ENCODE measurements at regions not wholly inside any gene's neighbourhood (a gene's known extent, or its start where the extent isn't known, plus 50 kb on each side); places are given as distances from the start of the nearest gene placed in this dataset.

- H2BK15ac ChIP-seq (ENCODE audit: low read depth, poor library complexity, severe bottlenecking) = no peak overlapping the region
- no peak overlapping the region for H3K4ac ChIP-seq (ENCODE audit: low read depth in 1 of 2, low read length in 2 of 2)
- no peaks in the 10 kb centered on the region for H3K36me3 ChIP-seq (ENCODE audit: control insufficient read depth in 1 of 2, insufficient read depth in 2 of 2, low read depth in 1 of 2, low read length in 2 of 2)
- no peaks in the 10 kb centered on the region for H3K9me3 ChIP-seq (ENCODE audit: control insufficient read depth, low read length)
- H2AFZ ChIP-seq (ENCODE audit: low read depth, low read length) = no peak overlapping the region
- no peak overlapping the region for H2BK120ac ChIP-seq (ENCODE audit: low read depth, low read length)
- H3K4me3 ChIP-seq (ENCODE audit: insufficient read depth in 1 of 2, low read depth in 1 of 2, low read length in 2 of 2) = no peak overlapping the region
- 81% methylated on average over 18 of the region's 18 CpGs for WGBS
- H3K14ac ChIP-seq (ENCODE audit: low read length in 2 of 2) = no peak overlapping the region
- DNase-seq = no peak
- no peak overlapping the region for H3K27ac ChIP-seq (ENCODE audit: low read length, poor library complexity, severe bottlenecking)
- no peak overlapping the region for H2AK5ac ChIP-seq (ENCODE audit: low read length, severe bottlenecking)
- no peaks in the 10 kb centered on the region for H3K79me1 ChIP-seq (replicated peaks; ENCODE audit: low read length, poor library complexity, severe bottlenecking)
- no peak overlapping the region for H3K9ac ChIP-seq (ENCODE audit: low read length)
- no peak overlapping the region for H3K23ac ChIP-seq (ENCODE audit: low read length in 2 of 2)
- no peak overlapping the region for H4K91ac ChIP-seq (ENCODE audit: low read length)
- no peak overlapping the region for H2BK12ac ChIP-seq (ENCODE audit: low read length in 2 of 2)
- H3K18ac ChIP-seq (ENCODE audit: low read depth in 1 of 2, low read length in 2 of 2) = no peak overlapping the region
- H4K8ac ChIP-seq (ENCODE audit: low read length) = no peak overlapping the region
- H3K4me2 ChIP-seq (ENCODE audit: low read length, poor library complexity, severe bottlenecking) = no peak overlapping the region
- no peak overlapping the region for H2BK5ac ChIP-seq (ENCODE audit: low read depth, low read length, poor library complexity, severe bottlenecking)
- peaks cover 0 to 14% of the 10 kb centered on the region in 2 experiments for H3K27me3 ChIP-seq (ENCODE audit: control insufficient read depth in 1 of 2, insufficient read depth in 1 of 2, low read length in 2 of 2)
- no peaks in the 10 kb centered on the region for H3K4me1 ChIP-seq (ENCODE audit: control insufficient read depth, insufficient read depth, low read depth, low read length)
Measured at GRCh38 chr9:135022191-135022870, 65.1 kb upstream of the OLFM1 start.

GRCh38 chr9:135023088-135023785, 64.2 kb upstream of the OLFM1 start:
- Histone ChIP-seq H3K4ac (ENCODE audit: low read depth in 1 of 2, low read length in 2 of 2) (no peak overlapping the region), H3K4me2 (ENCODE audit: low read length, poor library complexity, severe bottlenecking) (no peak overlapping the region), H3K79me1 (replicated peaks; ENCODE audit: low read length, poor library complexity, severe bottlenecking) (no peaks in the 10 kb centered on the region), H2BK12ac (ENCODE audit: low read length in 2 of 2) (no peak overlapping the region), H4K91ac (ENCODE audit: low read length) (no peak overlapping the region), H2BK15ac (ENCODE audit: low read depth, poor library complexity, severe bottlenecking) (no peak overlapping the region), H3K27ac (ENCODE audit: low read length, poor library complexity, severe bottlenecking) (no peak overlapping the region), H2BK5ac (ENCODE audit: low read depth, low read length, poor library complexity, severe bottlenecking) (no peak overlapping the region), H4K8ac (ENCODE audit: low read length) (no peak overlapping the region), H3K23ac (ENCODE audit: low read length in 2 of 2) (no peak overlapping the region), H3K9me3 (ENCODE audit: control insufficient read depth, low read length) (no peaks in the 10 kb centered on the region), H3K14ac (ENCODE audit: low read length in 2 of 2) (no peak overlapping the region), H3K9ac (ENCODE audit: low read length) (no peak overlapping the region), H3K4me1 (ENCODE audit: control insufficient read depth, insufficient read depth, low read depth, low read length) (no peaks in the 10 kb centered on the region), H2AK5ac (ENCODE audit: low read length, severe bottlenecking) (no peak overlapping the region), H2AFZ (ENCODE audit: low read depth, low read length) (no peak overlapping the region), H3K27me3 (ENCODE audit: control insufficient read depth in 1 of 2, insufficient read depth in 1 of 2, low read length in 2 of 2) (peaks cover 0 to 14% of the 10 kb centered on the region in 2 experiments), H2BK120ac (ENCODE audit: low read depth, low read length) (no peak overlapping the region), H3K18ac (ENCODE audit: low read depth in 1 of 2, low read length in 2 of 2) (no peak overlapping the region), H3K4me3 (ENCODE audit: insufficient read depth in 1 of 2, low read depth in 1 of 2, low read length in 2 of 2) (no peak overlapping the region), H3K36me3 (ENCODE audit: control insufficient read depth in 1 of 2, insufficient read depth in 2 of 2, low read depth in 1 of 2, low read length in 2 of 2) (no peaks in the 10 kb centered on the region)
- 64% methylated on average over 8 of the region's 9 CpGs for WGBS
- DNase-seq = no peak

GRCh38 chr9:135023786-135024405, 63.6 kb upstream of the OLFM1 start:
- Histone ChIP-seq H2BK120ac (ENCODE audit: low read depth, low read length) (no peak overlapping the region), H3K9ac (ENCODE audit: low read length) (no peak overlapping the region), H3K23ac (ENCODE audit: low read length in 2 of 2) (no peak overlapping the region), H3K27ac (ENCODE audit: low read length, poor library complexity, severe bottlenecking) (no peak overlapping the region), H3K4me2 (ENCODE audit: low read length, poor library complexity, severe bottlenecking) (no peak overlapping the region), H2BK15ac (ENCODE audit: low read depth, poor library complexity, severe bottlenecking) (no peak overlapping the region), H2BK12ac (ENCODE audit: low read length in 2 of 2) (no peak overlapping the region), H3K4ac (ENCODE audit: low read depth in 1 of 2, low read length in 2 of 2) (no peak overlapping the region), H2AFZ (ENCODE audit: low read depth, low read length) (no peak overlapping the region), H2AK5ac (ENCODE audit: low read length, severe bottlenecking) (no peak overlapping the region), H3K18ac (ENCODE audit: low read depth in 1 of 2, low read length in 2 of 2) (no peak overlapping the region), H3K9me3 (ENCODE audit: control insufficient read depth, low read length) (no peaks in the 10 kb centered on the region), H4K91ac (ENCODE audit: low read length) (no peak overlapping the region), H4K8ac (ENCODE audit: low read length) (no peak overlapping the region), H2BK5ac (ENCODE audit: low read depth, low read length, poor library complexity, severe bottlenecking) (no peak overlapping the region), H3K27me3 (ENCODE audit: control insufficient read depth in 1 of 2, insufficient read depth in 1 of 2, low read length in 2 of 2) (peaks cover 0 to 14% of the 10 kb centered on the region in 2 experiments), H3K79me1 (replicated peaks; ENCODE audit: low read length, poor library complexity, severe bottlenecking) (no peaks in the 10 kb centered on the region), H3K36me3 (ENCODE audit: control insufficient read depth in 1 of 2, insufficient read depth in 2 of 2, low read depth in 1 of 2, low read length in 2 of 2) (no peaks in the 10 kb centered on the region), H3K4me3 (ENCODE audit: insufficient read depth in 1 of 2, low read depth in 1 of 2, low read length in 2 of 2) (no peak overlapping the region), H3K14ac (ENCODE audit: low read length in 2 of 2) (no peak overlapping the region), H3K4me1 (ENCODE audit: control insufficient read depth, insufficient read depth, low read depth, low read length) (no peaks in the 10 kb centered on the region)
- no peak for DNase-seq
- WGBS = 73% methylated on average over 15 of the region's 15 CpGs

- H2BK5ac ChIP-seq (ENCODE audit: low read depth, low read length, poor library complexity, severe bottlenecking) = no peak overlapping the region
- no peak overlapping the region for H3K4me3 ChIP-seq (ENCODE audit: insufficient read depth in 1 of 2, low read depth in 1 of 2, low read length in 2 of 2)
- DNase-seq = no peak
- no peak overlapping the region for H3K9ac ChIP-seq (ENCODE audit: low read length)
- no peak overlapping the region for H4K8ac ChIP-seq (ENCODE audit: low read length)
- H4K91ac ChIP-seq (ENCODE audit: low read length) = no peak overlapping the region
- no peak overlapping the region for H3K23ac ChIP-seq (ENCODE audit: low read length in 2 of 2)
- no peak overlapping the region for H3K4me2 ChIP-seq (ENCODE audit: low read length, poor library complexity, severe bottlenecking)
- H2AK5ac ChIP-seq (ENCODE audit: low read length, severe bottlenecking) = no peak overlapping the region
- H3K4me1 ChIP-seq (ENCODE audit: control insufficient read depth, insufficient read depth, low read depth, low read length) = no peaks in the 10 kb centered on the region
- H3K27me3 ChIP-seq (ENCODE audit: control insufficient read depth in 1 of 2, insufficient read depth in 1 of 2, low read length in 2 of 2) = peaks cover 0 to 14% of the 10 kb centered on the region in 2 experiments
- no peak overlapping the region for H3K4ac ChIP-seq (ENCODE audit: low read depth in 1 of 2, low read length in 2 of 2)
- H2BK12ac ChIP-seq (ENCODE audit: low read length in 2 of 2) = no peak overlapping the region
- no peak overlapping the region for H2AFZ ChIP-seq (ENCODE audit: low read depth, low read length)
- 86% methylated on average over 13 of the region's 13 CpGs for WGBS
- no peak overlapping the region for H3K14ac ChIP-seq (ENCODE audit: low read length in 2 of 2)
- no peaks in the 10 kb centered on the region for H3K79me1 ChIP-seq (replicated peaks; ENCODE audit: low read length, poor library complexity, severe bottlenecking)
- no peak overlapping the region for H3K18ac ChIP-seq (ENCODE audit: low read depth in 1 of 2, low read length in 2 of 2)
- H3K27ac ChIP-seq (ENCODE audit: low read length, poor library complexity, severe bottlenecking) = no peak overlapping the region
- H2BK15ac ChIP-seq (ENCODE audit: low read depth, poor library complexity, severe bottlenecking) = no peak overlapping the region
- H3K36me3 ChIP-seq (ENCODE audit: control insufficient read depth in 1 of 2, insufficient read depth in 2 of 2, low read depth in 1 of 2, low read length in 2 of 2) = no peaks in the 10 kb centered on the region
- H3K9me3 ChIP-seq (ENCODE audit: control insufficient read depth, low read length) = no peaks in the 10 kb centered on the region
- H2BK120ac ChIP-seq (ENCODE audit: low read depth, low read length) = no peak overlapping the region
Measured at GRCh38 chr9:135029463-135029862, 58.0 kb upstream of the OLFM1 start.

Data from mesenchymal stem cell (in vitro differentiated cells and primary cell).